OCI-LY1 (cell line): ENCODE measurements at regions not wholly inside any gene's neighbourhood (a gene's known extent, or its start where the extent isn't known, plus 50 kb on each side); places are given as distances from the start of the nearest gene placed in this dataset.

Experiments used
- H2AFZ ChIP-seq: fragments of 200-600 bp; sonication (generic), shearing (Covaris generic); 2 replicates; pipeline ENCODE4 v1.6.0; 2014; ENCODE audit warnings: antibody characterized with exemption, mild to moderate bottlenecking, low read length
- H3F3A ChIP-seq: fragments of 200-600 bp; sonication (generic), shearing (Covaris generic); 2 replicates; pipeline ENCODE4 v1.6.0; 2014; ENCODE audit warnings: mild to moderate bottlenecking, antibody characterized with exemption, low read length, moderate library complexity; ENCODE audit not compliant: insufficient read depth
- H3K27ac ChIP-seq: fragments of 200-600 bp; sonication (generic); 2 replicates; pipeline ENCODE4 v1.5.1; 2014; ENCODE audit warnings: low read length, mixed run types, mild to moderate bottlenecking, low read depth; ENCODE audit not compliant: poor library complexity, severe bottlenecking
- H3K27me3 ChIP-seq: fragments of 200-600 bp; sonication (generic); 2 replicates; pipeline ENCODE4 v1.6.0; 2014; ENCODE audit warnings: antibody characterized with exemption, mild to moderate bottlenecking, low read length, moderate library complexity; ENCODE audit not compliant: insufficient read depth
- H3K36me3 ChIP-seq: fragments of 200-600 bp; sonication (generic); 2 replicates; pipeline ENCODE4 v1.6.1; 2014; ENCODE audit warnings: mild to moderate bottlenecking, antibody characterized with exemption, low read length, moderate library complexity, mixed read lengths; ENCODE audit not compliant: insufficient read depth
- H3K4me1 ChIP-seq: fragments of 200-600 bp; sonication (generic); 2 replicates; pipeline ENCODE4 v1.5.1; 2014; ENCODE audit warnings: mild to moderate bottlenecking, low read length, moderate library complexity; ENCODE audit not compliant: insufficient read depth, severe bottlenecking
- H3K4me2 ChIP-seq: fragments of 200-600 bp; sonication (generic), shearing (Covaris generic); 2 replicates; pipeline ENCODE4 v1.6.1; 2014; ENCODE audit warnings: low read length
- H3K4me3 ChIP-seq: fragments of 200-600 bp; sonication (generic); 2 replicates; pipeline ENCODE4 v1.5.1; 2014; ENCODE audit warnings: low read length, low read depth, mild to moderate bottlenecking, mixed read lengths; ENCODE audit not compliant: poor library complexity, severe bottlenecking
- H3K79me2 ChIP-seq: fragments of 200-600 bp; shearing (Covaris generic); 2 replicates; pipeline ENCODE4 v1.6.1; 2016; ENCODE audit warnings: mixed run types, low read length, mixed read lengths; ENCODE audit not compliant: insufficient read depth
- H3K9ac ChIP-seq: fragments of 200-600 bp; sonication (generic), shearing (Covaris generic); 2 replicates; pipeline ENCODE4 v1.6.1; 2014; ENCODE audit warnings: mild to moderate bottlenecking, low read length, mixed read lengths
- H3K9me2 ChIP-seq: fragments of 200-600 bp; sonication (generic), shearing (Covaris generic); 2 replicates; pipeline ENCODE4 v1.6.1; 2014; ENCODE audit warnings: low read depth, mild to moderate bottlenecking, low read length, mixed read lengths
- H3K9me3 ChIP-seq: fragments of 200-600 bp; shearing (Covaris generic); 2 replicates; pipeline ENCODE4 v1.6.1; 2014; ENCODE audit warnings: low read length, mixed read lengths
- H4K20me1 ChIP-seq: fragments of 200-600 bp; sonication (generic), shearing (Covaris generic); 2 replicates; pipeline ENCODE4 v1.6.0; 2016; ENCODE audit warnings: mild to moderate bottlenecking, low read length; ENCODE audit not compliant: insufficient read depth
- CTCF ChIP-seq: fragments of 200-600 bp; sonication (generic), shearing (Covaris generic); IDR thresholded peaks from 2 replicates; pipeline ENCODE4 v1.5.1; 2017; ENCODE audit warnings: mild to moderate bottlenecking, antibody characterized with exemption, low read length, moderate library complexity, mixed read lengths
- EZH2 ChIP-seq: fragments of 200-600 bp; sonication (generic), shearing (Covaris generic); IDR thresholded peaks from 2 replicates; pipeline ENCODE4 v1.8.0; 2017; ENCODE audit warnings: borderline replicate concordance, mixed run types, mild to moderate bottlenecking, antibody characterized with exemption, low read length, moderate library complexity, mixed read lengths

- no peak overlapping the region for H3K4me2 ChIP-seq
- TF ChIP-seq CTCF = no peak
- TF ChIP-seq EZH2 = no peak
- no peak overlapping the region for H3K4me3 ChIP-seq
- H3K27ac ChIP-seq = no peak overlapping the region
- H3K4me1 ChIP-seq = no peaks in the 10 kb centered on the region
- no peaks in the 10 kb centered on the region for H3F3A ChIP-seq
- no peaks in the 10 kb centered on the region for H3K79me2 ChIP-seq
- H4K20me1 ChIP-seq = no peaks in the 10 kb centered on the region
- H3K27me3 ChIP-seq = no peaks in the 10 kb centered on the region
- no peak overlapping the region for H3K9ac ChIP-seq
- H3K9me3 ChIP-seq = no peaks in the 10 kb centered on the region
- H3K36me3 ChIP-seq = no peaks in the 10 kb centered on the region
- H3K9me2 ChIP-seq = no peaks in the 10 kb centered on the region
- no peak overlapping the region for H2AFZ ChIP-seq
Measured at GRCh38 chr11:105232021-105232420, 92.5 kb upstream of the CARD18 start.

- Histone ChIP-seq H2AFZ (no peak overlapping the region), H4K20me1 (no peaks in the 10 kb centered on the region), H3K27ac (no peak overlapping the region), H3K4me1 (no peaks in the 10 kb centered on the region), H3F3A (no peaks in the 10 kb centered on the region), H3K4me3 (no peak overlapping the region), H3K79me2 (no peaks in the 10 kb centered on the region), H3K4me2 (no peak overlapping the region), H3K9me2 (no peaks in the 10 kb centered on the region), H3K36me3 (no peaks in the 10 kb centered on the region), H3K27me3 (no peaks in the 10 kb centered on the region), H3K9ac (no peak overlapping the region), H3K9me3 (no peaks in the 10 kb centered on the region)
- TF ChIP-seq EZH2 (no peak), CTCF (no peak)
Measured at GRCh38 chr11:105230586-105230985, 91.0 kb upstream of the CARD18 start.

GRCh38 chr11:105229761-105230160 lies 90.2 kb upstream of the CARD18 start:
- Histone ChIP-seq H2AFZ (no peak overlapping the region), H3K4me1 (no peaks in the 10 kb centered on the region)

More at GRCh38 chr11:105229761-105230160, 90.2 kb upstream of the CARD18 start:
- H3K4me2 ChIP-seq = no peak overlapping the region
- H3K27ac ChIP-seq = no peak overlapping the region
- H3K27me3 ChIP-seq = no peaks in the 10 kb centered on the region
- no peaks in the 10 kb centered on the region for H3K79me2 ChIP-seq
- no peaks in the 10 kb centered on the region for H4K20me1 ChIP-seq
- no peak overlapping the region for H3K4me3 ChIP-seq
- no peaks in the 10 kb centered on the region for H3K9me3 ChIP-seq
- TF ChIP-seq EZH2 = no peak
- no peak for TF ChIP-seq CTCF
- H3K36me3 ChIP-seq = no peaks in the 10 kb centered on the region
- no peaks in the 10 kb centered on the region for H3K9me2 ChIP-seq
- no peak overlapping the region for H3K9ac ChIP-seq
- no peaks in the 10 kb centered on the region for H3F3A ChIP-seq
